ENCODE measurements at regions not wholly inside any gene's neighbourhood (a gene's known extent, or its start where the extent isn't known, plus 50 kb on each side); places are given as distances from the start of the nearest gene placed in this dataset.

- TF ChIP-seq CTCF (IDR thresholded peaks at IDR 0.05; ENCODE audit: low read depth, low read length) = no peak
- TF ChIP-seq MAX (IDR thresholded peaks at IDR 0.05; ENCODE audit: low read depth, low read length) = no peak
Observed at GRCh38 chr6:160863782-160864181, 127.8 kb upstream of the MAP3K4 start.
